ENCODE measurements at regions not wholly inside any gene's neighbourhood (a gene's known extent, or its start where the extent isn't known, plus 50 kb on each side); places are given as distances from the start of the nearest gene placed in this dataset.
"Not testable (repeated sequence)": the region's sequence is repeated elsewhere in the genome, so short reads cannot be mapped to it uniquely, and the experiment has no call there.

DNA sequence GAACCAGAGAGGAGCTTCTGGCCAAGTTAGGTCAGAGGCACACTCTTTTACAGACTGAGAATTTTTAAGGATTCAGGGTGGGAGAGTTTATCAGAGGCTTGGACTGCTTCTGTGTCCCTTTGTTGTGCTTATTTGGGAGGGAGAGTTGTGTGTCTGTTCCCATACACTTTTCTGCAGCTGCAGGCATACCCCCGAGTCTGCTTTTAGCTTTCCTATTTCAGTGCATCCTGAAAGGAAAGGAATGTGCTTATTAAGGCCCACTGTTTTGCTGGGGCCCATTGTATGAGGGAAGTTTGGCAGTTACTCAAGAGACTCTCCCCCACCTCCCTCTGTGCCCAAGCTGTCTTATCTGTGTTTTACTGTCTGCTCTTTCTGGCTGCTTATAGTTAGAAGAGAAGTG lies 257.4 kb upstream of the AADAT start:
- not testable (repeated sequence) for TF ChIP-seq ELF1 (tag; IDR thresholded peaks at IDR 0.05); JUND (IDR thresholded peaks at IDR 0.05; ENCODE audit: borderline replicate concordance, low read depth, low read length); JUND (tag; IDR thresholded peaks at IDR 0.05; ENCODE audit: borderline replicate concordance, low read depth, low read length); ETV5 (CRISPR knock-in tag; IDR thresholded peaks at IDR 0.05; ENCODE audit: low read depth); LEF1 (IDR thresholded peaks at IDR 0.05); RFX1 (IDR thresholded peaks at IDR 0.05); ZNF583 (CRISPR knock-in tag; IDR thresholded peaks at IDR 0.05); HDAC8 (tag; IDR thresholded peaks at IDR 0.05); ARNT (IDR thresholded peaks at IDR 0.05); CREB3L1 (IDR thresholded peaks at IDR 0.05; ENCODE audit: borderline replicate concordance, low read depth)

Measured in K562 (cell line).